ENCODE measurements at regions not wholly inside any gene's neighbourhood (a gene's known extent, or its start where the extent isn't known, plus 50 kb on each side); places are given as distances from the start of the nearest gene placed in this dataset.

GRCh38 chr11:110827276-110827675 is 115.0 kb upstream of the ARHGAP20 start:
- DNase-seq = no peak
- H3K36me3 Mint-ChIP-seq (ENCODE audit: insufficient read depth in 2 of 2) = no peaks in the 10 kb centered on the region

DNA sequence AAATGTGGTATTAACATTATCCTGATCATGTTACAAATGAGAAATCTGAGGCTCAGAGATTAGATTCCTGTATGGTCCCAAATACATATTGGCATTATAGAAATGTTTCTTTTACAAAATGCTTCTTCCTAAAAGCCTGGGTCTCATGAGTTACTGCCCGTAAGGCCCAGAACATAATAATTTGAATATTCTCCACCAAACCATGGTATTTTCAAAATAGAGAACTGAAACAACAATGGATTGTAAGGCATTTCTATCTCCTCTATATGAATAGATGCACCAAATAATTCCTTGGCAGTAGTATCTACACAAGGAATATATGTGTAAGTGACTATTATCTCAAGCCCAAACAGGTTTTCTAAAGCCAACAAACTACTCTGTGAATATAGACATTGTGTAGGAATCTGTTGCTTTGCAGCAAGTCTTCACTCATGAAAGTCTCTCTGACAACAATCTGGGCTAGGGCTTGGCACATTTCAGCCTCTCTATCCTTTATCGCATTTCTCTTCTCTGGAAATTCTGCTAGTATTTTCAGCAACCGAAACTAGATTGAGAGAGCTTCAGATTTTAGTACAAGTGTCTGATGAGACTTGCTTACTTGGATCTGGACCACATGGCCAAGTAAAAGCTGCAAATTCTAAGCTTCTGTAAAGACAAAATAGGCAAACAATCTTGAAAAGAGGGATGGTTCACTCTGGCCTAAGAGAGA is 112.8 kb upstream of the ARHGAP20 start:
- ATAC-seq (replicated peaks in 1 of 2) = no peak
- DNase-seq = no peak
- peaks cover 6% of the 10 kb centered on the region for H3K27me3 Mint-ChIP-seq (ENCODE audit: low read depth)
- no peaks in the 10 kb centered on the region for H3K4me1 Mint-ChIP-seq (ENCODE audit: low read depth)
- H3K4me3 Mint-ChIP-seq = no peak overlapping the region
- H3K36me3 Mint-ChIP-seq (ENCODE audit: insufficient read depth in 2 of 2) = no peaks in the 10 kb centered on the region
- H3K9me3 Mint-ChIP-seq = peaks cover 2 to 6% of the 10 kb centered on the region in 2 donors
- H3K27ac Mint-ChIP-seq = no peak overlapping the region

More at GRCh38 chr11:110827276-110827675, 115.0 kb upstream of the ARHGAP20 start:
- no peak overlapping the region for H3K27ac Mint-ChIP-seq
- ATAC-seq (replicated peaks in 1 of 2) = no peak
- peaks cover 5% of the 10 kb centered on the region for H3K4me1 Mint-ChIP-seq (ENCODE audit: low read depth)
- H3K27me3 Mint-ChIP-seq (ENCODE audit: low read depth) = peaks cover 6% of the 10 kb centered on the region
- peaks cover 2 to 6% of the 10 kb centered on the region in 2 donors for H3K9me3 Mint-ChIP-seq
- H3K4me3 Mint-ChIP-seq = no peak overlapping the region

GRCh38 chr11:110818032-110818687 is 105.9 kb upstream of the ARHGAP20 start:
- peak overlapping the region; percentile 76 for H3K27ac Mint-ChIP-seq

DNA sequence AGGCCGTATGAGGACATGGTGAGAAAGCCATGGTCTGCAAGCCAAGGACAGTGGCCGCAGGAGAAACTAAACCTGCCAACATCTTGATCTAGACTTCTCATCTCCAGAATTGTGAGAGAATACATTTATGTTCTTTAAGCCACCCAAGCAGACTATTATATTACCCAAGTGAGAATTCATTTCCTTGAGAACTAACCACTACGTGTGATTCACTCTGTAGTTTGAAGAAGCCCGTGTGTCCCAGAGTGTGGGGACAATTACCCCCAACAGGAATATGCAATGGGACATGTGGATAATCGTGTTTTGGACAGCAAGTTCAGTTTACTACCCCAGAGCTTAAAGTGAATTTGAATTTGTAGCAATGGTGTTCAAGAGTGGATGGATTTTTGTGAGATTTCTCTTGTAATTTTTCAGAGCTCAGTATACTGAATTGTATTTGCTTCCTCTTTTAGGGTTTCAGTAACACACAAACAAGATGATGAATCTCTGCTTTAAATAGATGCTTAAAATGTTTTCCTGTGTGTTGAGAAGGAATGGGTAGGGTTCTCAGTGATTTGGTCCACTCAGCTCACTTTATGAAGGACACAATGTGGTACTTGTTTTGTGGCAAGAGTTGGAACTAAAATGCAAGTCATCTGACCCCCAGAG is 100.0 kb upstream of the ARHGAP20 start:
- Mint-ChIP-seq H3K27ac (no peak overlapping the region), H3K4me3 (no peak overlapping the region), H3K4me1 (ENCODE audit: low read depth) (no peaks in the 10 kb centered on the region), H3K9me3 (peaks cover 2 to 7% of the 10 kb centered on the region in 2 donors), H3K36me3 (ENCODE audit: insufficient read depth in 2 of 2) (peaks cover 2 to 8% of the 10 kb centered on the region in 2 donors), H3K27me3 (ENCODE audit: low read depth) (peaks cover 15% of the 10 kb centered on the region)
- DNase-seq = no peak
- no peak for ATAC-seq (replicated peaks in 1 of 2)

More at GRCh38 chr11:110818032-110818687, 105.9 kb upstream of the ARHGAP20 start:
- peaks cover 15% of the 10 kb centered on the region for H3K27me3 Mint-ChIP-seq (ENCODE audit: low read depth)
- peaks cover 4 to 13% of the 10 kb centered on the region in 2 donors for H3K9me3 Mint-ChIP-seq
- H3K4me3 Mint-ChIP-seq = peak overlapping the region; percentile 17 to 35
- H3K4me1 Mint-ChIP-seq (ENCODE audit: low read depth) = peaks cover 17% of the 10 kb centered on the region
- peak; percentile 28 to 58 for DNase-seq
- ATAC-seq (replicated peaks in 1 of 2) = peak; percentile 94
- H3K36me3 Mint-ChIP-seq (ENCODE audit: insufficient read depth in 2 of 2) = peaks cover 3 to 19% of the 10 kb centered on the region in 2 donors

DNA sequence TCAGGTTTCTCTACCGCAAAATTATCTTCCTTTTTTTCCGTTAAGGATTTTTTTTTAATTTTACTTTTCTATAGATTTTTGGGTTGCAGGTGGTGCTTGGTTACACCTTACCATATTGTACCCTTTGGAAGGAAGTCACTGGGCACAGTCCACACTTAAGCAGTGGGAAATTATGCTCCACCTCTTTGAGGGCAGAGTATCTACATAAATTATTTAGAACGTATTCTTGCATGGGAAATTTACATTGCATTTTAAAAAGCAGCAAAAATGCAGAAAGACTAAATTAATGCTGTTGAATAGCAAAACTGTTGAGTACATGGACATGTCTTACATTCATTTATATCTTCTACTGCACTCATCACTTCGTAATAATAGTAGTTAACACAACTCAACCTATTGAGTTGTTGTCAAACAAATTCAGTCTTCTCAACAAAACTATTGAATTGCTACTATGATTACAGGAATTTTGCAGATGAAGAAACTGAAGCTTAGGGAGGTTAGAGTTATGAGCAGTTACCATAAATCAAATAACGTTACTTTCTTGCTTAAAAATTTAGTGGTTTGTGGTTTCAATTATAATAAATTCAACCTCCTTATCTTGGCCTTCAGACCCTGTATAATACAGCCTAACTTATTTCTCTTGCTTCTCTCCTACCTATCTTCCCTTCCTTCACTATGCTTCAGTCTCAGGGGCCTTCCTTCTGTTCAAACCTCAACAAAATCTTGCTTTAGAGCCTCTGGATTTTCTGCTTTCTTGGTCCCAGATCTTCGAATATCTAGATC is 97.4 kb upstream of the ARHGAP20 start:
- H3K36me3 Mint-ChIP-seq (ENCODE audit: insufficient read depth in 2 of 2) = peaks cover 0 to 2% of the 10 kb centered on the region in 2 donors
- no peak for ATAC-seq (replicated peaks in 1 of 2)
- peaks cover 17% of the 10 kb centered on the region for H3K27me3 Mint-ChIP-seq (ENCODE audit: low read depth)
- no peaks in the 10 kb centered on the region for H3K4me1 Mint-ChIP-seq (ENCODE audit: low read depth)
- H3K4me3 Mint-ChIP-seq = no peak overlapping the region
- H3K27ac Mint-ChIP-seq = no peak overlapping the region
- DNase-seq = no peak
- H3K9me3 Mint-ChIP-seq = no peaks in the 10 kb centered on the region

GRCh38 chr11:110808248-110808647 is 96.0 kb upstream of the ARHGAP20 start:
- Mint-ChIP-seq H3K4me1 (ENCODE audit: low read depth) (no peaks in the 10 kb centered on the region), H3K36me3 (ENCODE audit: insufficient read depth in 2 of 2) (no peaks in the 10 kb centered on the region), H3K4me3 (no peak overlapping the region), H3K27me3 (ENCODE audit: low read depth) (peaks cover 17% of the 10 kb centered on the region), H3K9me3 (no peaks in the 10 kb centered on the region), H3K27ac (no peak overlapping the region)
- ATAC-seq (replicated peaks in 1 of 2) (no peak), DNase-seq (no peak)

GRCh38 chr11:110807801-110808200 is 95.6 kb upstream of the ARHGAP20 start:
- ATAC-seq (replicated peaks in 1 of 2) (no peak), DNase-seq (no peak)
- no peaks in the 10 kb centered on the region for H3K36me3 Mint-ChIP-seq (ENCODE audit: insufficient read depth in 2 of 2)
- no peaks in the 10 kb centered on the region for H3K9me3 Mint-ChIP-seq
- H3K27ac Mint-ChIP-seq = no peak overlapping the region
- no peaks in the 10 kb centered on the region for H3K4me1 Mint-ChIP-seq (ENCODE audit: low read depth)
- H3K27me3 Mint-ChIP-seq (ENCODE audit: low read depth) = peaks cover 17% of the 10 kb centered on the region
- H3K4me3 Mint-ChIP-seq = no peak overlapping the region

DNA sequence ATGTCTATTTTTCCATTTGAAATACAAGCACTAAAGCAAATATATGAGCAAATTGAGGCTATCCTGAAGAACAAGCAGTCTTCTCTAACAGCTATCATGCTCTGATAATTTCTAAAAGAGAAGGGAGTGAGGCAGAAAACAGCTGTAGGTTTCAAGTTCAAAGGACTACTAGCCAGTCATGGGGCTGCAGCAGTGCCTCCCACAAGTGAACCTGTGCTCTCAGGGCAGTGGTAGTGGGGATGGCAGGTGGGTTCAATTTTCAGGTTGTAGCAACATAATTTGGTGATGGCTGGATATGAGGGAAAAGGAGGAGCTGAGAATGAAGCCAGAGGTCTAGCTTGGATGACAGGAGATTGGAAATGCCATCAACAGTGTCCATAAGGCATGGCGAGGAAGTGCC is 93.5 kb upstream of the ARHGAP20 start:
- H3K9me3 Mint-ChIP-seq = no peaks in the 10 kb centered on the region
- peaks cover 17% of the 10 kb centered on the region for H3K27me3 Mint-ChIP-seq (ENCODE audit: low read depth)
- no peak for DNase-seq
- no peak overlapping the region for H3K27ac Mint-ChIP-seq
- no peak for ATAC-seq (replicated peaks in 1 of 2)
- H3K4me3 Mint-ChIP-seq = no peak overlapping the region
- no peaks in the 10 kb centered on the region for H3K36me3 Mint-ChIP-seq (ENCODE audit: insufficient read depth in 2 of 2)
- H3K4me1 Mint-ChIP-seq (ENCODE audit: low read depth) = peaks cover 2% of the 10 kb centered on the region

GRCh38 chr11:110802162-110802561 is 89.9 kb upstream of the ARHGAP20 start:
- Mint-ChIP-seq H3K4me3 (no peak overlapping the region), H3K36me3 (ENCODE audit: insufficient read depth in 2 of 2) (no peaks in the 10 kb centered on the region), H3K9me3 (peaks cover 0 to 2% of the 10 kb centered on the region in 2 donors), H3K4me1 (ENCODE audit: low read depth) (peaks cover 14% of the 10 kb centered on the region), H3K27me3 (ENCODE audit: low read depth) (peaks cover 13% of the 10 kb centered on the region), H3K27ac (no peak overlapping the region)
- DNase-seq (no peak), ATAC-seq (replicated peaks in 1 of 2) (no peak)

DNA sequence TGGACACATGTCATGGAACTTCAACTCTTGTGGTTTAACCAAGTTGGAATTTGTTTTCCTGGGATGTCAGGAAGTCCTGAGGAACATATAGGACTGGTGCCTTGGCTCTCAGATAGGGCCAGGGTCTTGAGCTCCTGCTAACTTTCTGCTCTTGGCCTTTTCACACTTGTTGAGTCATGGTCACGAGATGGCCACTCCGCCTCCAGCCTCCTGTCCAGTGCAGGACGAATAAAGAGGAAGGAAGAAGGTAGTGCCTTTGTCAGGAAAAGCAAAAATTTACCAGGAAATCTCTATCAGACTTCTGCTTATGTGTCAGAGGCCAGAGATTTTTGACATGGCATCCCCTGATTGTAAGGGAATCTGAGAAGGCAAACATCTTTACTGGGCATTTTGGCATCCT is 89.1 kb upstream of the ARHGAP20 start:
- H3K27me3 Mint-ChIP-seq (ENCODE audit: low read depth) = peaks cover 13% of the 10 kb centered on the region
- peaks cover 0 to 2% of the 10 kb centered on the region in 2 donors for H3K9me3 Mint-ChIP-seq
- H3K4me1 Mint-ChIP-seq (ENCODE audit: low read depth) = peaks cover 14% of the 10 kb centered on the region
- H3K36me3 Mint-ChIP-seq (ENCODE audit: insufficient read depth in 2 of 2) = no peaks in the 10 kb centered on the region
- H3K4me3 Mint-ChIP-seq = no peak overlapping the region
- no peak for ATAC-seq (replicated peaks in 1 of 2)
- no peak for DNase-seq
- H3K27ac Mint-ChIP-seq = no peak overlapping the region

DNA sequence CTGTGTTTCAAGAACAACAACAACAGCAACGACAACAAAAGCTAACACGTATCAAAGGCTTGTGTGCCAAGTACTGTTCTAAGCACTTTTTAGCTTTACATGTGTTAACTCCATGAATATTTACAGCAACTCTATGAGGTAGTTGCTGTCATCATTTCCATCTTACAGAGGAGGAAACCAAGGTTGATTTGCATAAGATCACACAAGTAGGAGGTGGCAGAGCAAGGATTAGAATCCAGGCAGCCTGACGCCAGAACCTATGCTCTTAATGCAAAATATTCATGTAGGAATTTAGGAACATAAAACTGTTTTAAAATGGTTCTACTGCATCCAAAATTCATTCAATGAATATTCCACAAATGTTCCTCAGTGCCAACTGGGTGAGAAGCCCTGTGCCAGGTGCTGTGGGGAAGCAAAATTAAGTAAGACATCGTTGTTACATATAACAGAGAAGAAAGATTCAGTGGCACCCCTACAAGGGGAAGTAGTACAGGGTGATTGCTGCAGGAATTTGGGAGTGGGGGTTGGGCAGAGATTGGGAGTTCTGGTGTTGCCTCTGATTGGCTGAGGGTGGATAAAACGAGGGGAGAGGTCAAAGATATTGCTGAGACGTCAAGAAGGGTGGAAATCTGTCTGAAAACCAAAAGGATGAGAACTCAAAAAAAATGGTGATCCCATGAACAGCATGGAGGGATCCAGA is 86.1 kb upstream of the ARHGAP20 start:
- no peak overlapping the region for H3K4me3 Mint-ChIP-seq
- ATAC-seq (replicated peaks in 1 of 2) = no peak
- no peaks in the 10 kb centered on the region for H3K36me3 Mint-ChIP-seq (ENCODE audit: insufficient read depth in 2 of 2)
- peaks cover 7% of the 10 kb centered on the region for H3K27me3 Mint-ChIP-seq (ENCODE audit: low read depth)
- peaks cover 0 to 2% of the 10 kb centered on the region in 2 donors for H3K9me3 Mint-ChIP-seq
- DNase-seq = no peak
- peaks cover 20% of the 10 kb centered on the region for H3K4me1 Mint-ChIP-seq (ENCODE audit: low read depth)
- peak overlapping the region; percentile 35 for H3K27ac Mint-ChIP-seq

GRCh38 chr11:110797453-110797852 is 85.2 kb upstream of the ARHGAP20 start:
- H3K27me3 Mint-ChIP-seq (ENCODE audit: low read depth) = peaks cover 7% of the 10 kb centered on the region
- DNase-seq (no peak), ATAC-seq (replicated peaks in 1 of 2) (peak; percentile 32 to 50)
- no peaks in the 10 kb centered on the region for H3K36me3 Mint-ChIP-seq (ENCODE audit: insufficient read depth in 2 of 2)
- H3K9me3 Mint-ChIP-seq = peaks cover 0 to 2% of the 10 kb centered on the region in 2 donors
- H3K4me3 Mint-ChIP-seq = no peak overlapping the region
- peaks cover 20% of the 10 kb centered on the region for H3K4me1 Mint-ChIP-seq (ENCODE audit: low read depth)
- H3K27ac Mint-ChIP-seq = no peak overlapping the region
